H1 (cell line): ENCODE measurements at regions not wholly inside any gene's neighbourhood (a gene's known extent, or its start where the extent isn't known, plus 50 kb on each side); places are given as distances from the start of the nearest gene placed in this dataset.

ENCODE experiments used
- CTCF ChIA-PET: fragments of 300-600 bp; sonication (Branson Sonifier 250); formaldehyde crosslinking; loops from one replicate; lab custom pipeline; 2021; ENCODE audit not compliant: partially characterized antibody; lab: Charles Lee
- POLR2A ChIA-PET: fragments of 300-600 bp; sonication (Branson Sonifier 250); formaldehyde crosslinking; loops from one replicate; lab custom pipeline; 2021; ENCODE audit warnings: inconsistent platforms; ENCODE audit not compliant: partially characterized antibody; lab: Charles Lee
- DNase-seq, 2 experiments: peaks; one replicate each; pipeline versions ENCODE4 v3.0.0 to v3.0.0-alpha.2; 2010 to 2022; ENCODE audit warnings: low spot score in 2 of 2, low read depth in 1 of 2, mixed read lengths in 1 of 2
- FAIRE-seq: peaks from 2 replicates; lab custom pipeline; 2011; peaks lifted over from hg19 to GRCh38; lab: Jason Lieb, UNC
- H2AFZ ChIP-seq: 2 replicates; pipeline ENCODE4 v1.8.1; 2012; ENCODE audit warnings: low read length, inconsistent platforms
- H2AK5ac ChIP-seq: 2 replicates; pipeline ENCODE4 v1.6.1; 2013; ENCODE audit warnings: low read depth, low read length
- H2BK120ac ChIP-seq: replicated peaks from 2 replicates; pipeline ENCODE3; 2013; ENCODE audit warnings: low read depth, low read length, inconsistent platforms
- H2BK12ac ChIP-seq: 2 replicates; pipeline ENCODE4 v1.6.1; 2013; ENCODE audit warnings: low read depth, low read length
- H2BK15ac ChIP-seq: 2 replicates; pipeline ENCODE4 v1.6.1; 2013; ENCODE audit warnings: low read length
- H2BK20ac ChIP-seq: 2 replicates; pipeline ENCODE4 v1.6.1; 2013; ENCODE audit warnings: low read length
- H2BK5ac ChIP-seq: 2 replicates; pipeline ENCODE4 v1.6.1; 2013; ENCODE audit warnings: low read depth, low read length
- H3K14ac ChIP-seq: 2 replicates; pipeline ENCODE4 v1.6.1; 2013; ENCODE audit warnings: inconsistent platforms; ENCODE audit not compliant: insufficient read length
- H3K18ac ChIP-seq: 2 replicates; pipeline ENCODE4 v1.6.1; 2013; ENCODE audit warnings: low read length; ENCODE audit errors: extremely low read depth
- H3K23ac ChIP-seq: 2 replicates; pipeline ENCODE4 v1.6.1; 2013; ENCODE audit warnings: inconsistent platforms; ENCODE audit not compliant: insufficient read length
- H3K23me2 ChIP-seq: 2 replicates; pipeline ENCODE4 v1.6.1; 2013; ENCODE audit warnings: low read depth, low read length
- H3K27ac ChIP-seq: 2 replicates; pipeline ENCODE4 v1.6.1; 2011; ENCODE audit warnings: low read depth, low read length, inconsistent platforms
- H3K27me3 ChIP-seq, 4 experiments: replicated peaks in 1 of 4; 1 replicate in 1 of 4; 2 replicates in 3 of 4; pipeline versions ENCODE4 v1.6.1 to v1.8.1; 2011 to 2013; ENCODE audit warnings: low read length in 3 of 4, mild to moderate bottlenecking in 3 of 4, inconsistent platforms in 2 of 4, mixed read lengths in 2 of 4, moderate library complexity in 1 of 4; ENCODE audit not compliant: control insufficient read depth in 3 of 4, insufficient read depth in 3 of 4; ENCODE audit errors: extremely low read depth in 1 of 4
- H3K36me3 ChIP-seq, 4 experiments: 2 replicates each; pipeline versions ENCODE4 v1.6.1 to v1.8.1; 2011 to 2013; ENCODE audit warnings: mild to moderate bottlenecking in 4 of 4, low read length in 3 of 4, moderate library complexity in 2 of 4, control low read depth in 1 of 4, inconsistent platforms in 1 of 4; ENCODE audit not compliant: insufficient read depth in 4 of 4, control insufficient read depth in 2 of 4
- H3K4ac ChIP-seq: replicated peaks from 2 replicates; pipeline ENCODE3; 2013; ENCODE audit warnings: low read length, low read depth, mixed read lengths, inconsistent platforms; ENCODE audit not compliant: insufficient read length
- H3K4me1 ChIP-seq, 4 experiments: replicated peaks in 1 of 4; 1 replicate in 1 of 4; 2 replicates in 3 of 4; pipeline versions ENCODE4 v1.6.1 to v1.8.1; 2011 to 2013; ENCODE audit warnings: low read length in 3 of 4, inconsistent platforms in 2 of 4, mixed read lengths in 1 of 4; ENCODE audit not compliant: insufficient read depth in 4 of 4, control insufficient read depth in 3 of 4
- H3K4me2 ChIP-seq, 2 experiments: 2 replicates each; pipeline versions ENCODE4 v1.6.1 to v1.8.1; 2011 to 2013; ENCODE audit warnings: low read depth in 2 of 2, low read length in 2 of 2, control low read depth in 1 of 2, inconsistent platforms in 1 of 2, mild to moderate bottlenecking in 1 of 2; ENCODE audit not compliant: insufficient read depth in 1 of 2
- H3K4me3 ChIP-seq, 4 experiments: fragments of 200-600, 300-600 bp in 1 of 4; sonication (generic), shearing (Covaris generic), sonication (Bioruptor Twin) in 1 of 4; 2 replicates each; pipeline versions ENCODE4 v1.5.1 to v1.8.1; 2011 to 2016; ENCODE audit warnings: low read length in 4 of 4, low read depth in 3 of 4, control low read depth in 2 of 4, inconsistent platforms in 2 of 4, mild to moderate bottlenecking in 2 of 4, mixed read lengths in 1 of 4, moderate library complexity in 1 of 4; ENCODE audit not compliant: insufficient read depth in 2 of 4; ENCODE audit errors: extremely low read depth in 1 of 4
- H3K56ac ChIP-seq: replicated peaks from 2 replicates; pipeline ENCODE3; 2013; ENCODE audit warnings: low read depth, mild to moderate bottlenecking, mixed read lengths, low read length, inconsistent platforms; ENCODE audit not compliant: insufficient read length
- H3K79me1 ChIP-seq: 2 replicates; pipeline ENCODE4 v1.6.1; 2013; ENCODE audit warnings: low read depth, low read length, control low read depth
- H3K79me2 ChIP-seq, 2 experiments: 2 replicates each; pipeline versions ENCODE4 v1.6.1 to v1.8.1; 2012 to 2013; ENCODE audit warnings: low read length in 2 of 2, mild to moderate bottlenecking in 2 of 2, inconsistent platforms in 1 of 2; ENCODE audit not compliant: insufficient read depth in 2 of 2, control insufficient read depth in 1 of 2
- H3K9ac ChIP-seq, 4 experiments: replicated peaks in 1 of 4; 1 replicate in 1 of 4; 2 replicates in 3 of 4; pipeline versions ENCODE4 v1.6.1 to v1.8.1; 2011 to 2013; ENCODE audit warnings: low read depth in 3 of 4, low read length in 3 of 4, control low read depth in 2 of 4, mild to moderate bottlenecking in 2 of 4, moderate library complexity in 2 of 4, inconsistent platforms in 1 of 4; ENCODE audit errors: extremely low read depth in 1 of 4
- H3K9me3 ChIP-seq, 2 experiments: 2 replicates each; pipeline versions ENCODE4 v1.6.1 to v1.8.1; 2012 to 2013; ENCODE audit warnings: mild to moderate bottlenecking in 2 of 2, moderate library complexity in 2 of 2, control low read depth in 1 of 2, inconsistent platforms in 1 of 2, low read depth in 1 of 2, low read length in 1 of 2, mixed read lengths in 1 of 2; ENCODE audit not compliant: insufficient read depth in 2 of 2
- H4K20me1 ChIP-seq, 2 experiments: replicated peaks in 1 of 2; 2 replicates each; pipeline versions ENCODE3 to v1.8.1; 2011 to 2013; ENCODE audit warnings: inconsistent platforms in 2 of 2, low read length in 2 of 2, mild to moderate bottlenecking in 1 of 2; ENCODE audit not compliant: insufficient read depth in 2 of 2, control insufficient read depth in 1 of 2
- H4K5ac ChIP-seq: 2 replicates; pipeline ENCODE4 v1.6.1; 2013; ENCODE audit warnings: low read length, low read depth, mixed read lengths, inconsistent platforms; ENCODE audit not compliant: insufficient read length
- H4K8ac ChIP-seq: 2 replicates; pipeline ENCODE4 v1.8.0; 2013; ENCODE audit warnings: mild to moderate bottlenecking, moderate library complexity, low read length, inconsistent platforms; ENCODE audit not compliant: insufficient read depth; ENCODE audit errors: extremely low read depth
- H4K91ac ChIP-seq: replicated peaks from 2 replicates; pipeline ENCODE3; 2013; ENCODE audit warnings: low read length, mixed read lengths, inconsistent platforms; ENCODE audit not compliant: insufficient read length
- CBX5 ChIP-seq: fragments of 300-800, 300-1000 bp; sonication (generic); IDR thresholded peaks from 2 replicates; pipeline ENCODE4 v1.7.1; 2016; ENCODE audit warnings: antibody characterized with exemption, low read length, low read depth
- KDM4A ChIP-seq: IDR thresholded peaks from one replicate; pipeline ENCODE4 v1.7.1; 2012; ENCODE audit warnings: low read depth, mild to moderate bottlenecking, moderate library complexity, low read length, inconsistent platforms; ENCODE audit not compliant: severe bottlenecking
- RAD21 ChIP-seq, 2 experiments: IDR thresholded peaks in 1 of 2; conservative IDR thresholded peaks in 1 of 2; 2 replicates each; pipeline ENCODE4 v1.6.1; 2011; ENCODE audit warnings: low read depth in 2 of 2, low read length in 2 of 2, improper control_type of control experiment in 1 of 2, inconsistent platforms in 1 of 2, mild to moderate bottlenecking in 1 of 2, moderate library complexity in 1 of 2
- RXRA ChIP-seq: IDR thresholded peaks from 2 replicates; pipeline ENCODE4 v1.6.1; 2011; ENCODE audit warnings: low read depth, mild to moderate bottlenecking, low read length, moderate library complexity; ENCODE audit not compliant: insufficient read depth
- WGBS, 2 experiments: shearing (Covaris generic) in 1 of 2; methylation state at CpG; one replicate each; pipeline versions ENCODE4 v1.1.6 to v1.1.7; 2013 to 2015; ENCODE audit warnings: low lambda C conversion rate in 2 of 2, mixed read lengths in 2 of 2, inconsistent platforms in 1 of 2, low coverage in 1 of 2, missing lambda C conversion rate in 1 of 2; ENCODE audit not compliant: insufficient replicate concordance in 2 of 2, insufficient coverage in 1 of 2, insufficient read length in 1 of 2; ENCODE audit errors: extremely low coverage in 1 of 2, missing lambda C conversion rate in 1 of 2; 5-methylcytosine and 5-hydroxymethylcytosine counted together

GRCh38 chr13:91046715-91047327 lies 300.7 kb upstream of the MIR17HG start:
- CTCF ChIA-PET: interaction anchor here (0.7 kb wide), 1 partner anchor 349 kb away, joined by 3 read pairs; no protein-coding TSS in a partner anchor
- H2BK12ac ChIP-seq: no peak overlapping the region
- no peaks in the 10 kb centered on the region for H3K9me3 ChIP-seq
- H3K27me3 ChIP-seq: no peaks in the 10 kb centered on the region; a peak in 1 of 7 replicates
- no peaks in the 10 kb centered on the region for H3K79me2 ChIP-seq
- no peak for TF ChIP-seq KDM4A
- no peak for TF ChIP-seq CBX5
- TF ChIP-seq RXRA: no peak
- TF ChIP-seq RAD21 (IDR thresholded peaks at IDR 0.05 in 1 of 2, conservative IDR thresholded peaks at IDR 0.05 in 1 of 2; ENCODE audit: low read depth in 2 of 2, low read length in 2 of 2): 0 out of 4 replicates have a peak, but pooled peaks of 1 of the 2 experiments have one; percentile 14
- no peak overlapping the region for H2BK120ac ChIP-seq
- no peaks in the 10 kb centered on the region for H3K4me1 ChIP-seq
- H3K36me3 ChIP-seq: no peaks in the 10 kb centered on the region
- no peaks in the 10 kb centered on the region; the same call in 1 of the 2 replicates for H3K23me2 ChIP-seq
- H4K5ac ChIP-seq: peak overlapping the region; percentile 21
- H3K9ac ChIP-seq: no peak overlapping the region
- no peak overlapping the region for H2BK5ac ChIP-seq
- H3K79me1 ChIP-seq: no peaks in the 10 kb centered on the region
- H3K4me3 ChIP-seq: no peak overlapping the region
- no peak overlapping the region for H2BK15ac ChIP-seq
- no peak overlapping the region for H3K56ac ChIP-seq
- H3K4ac ChIP-seq: no peak overlapping the region
- POLR2A ChIA-PET: no interaction called here
- no peak overlapping the region for H3K27ac ChIP-seq
- peak overlapping the region; percentile 88 for H2AFZ ChIP-seq
- no peaks in the 10 kb centered on the region for H4K20me1 ChIP-seq
- no peak overlapping the region for H3K4me2 ChIP-seq
- no peak overlapping the region for H3K14ac ChIP-seq
- H3K23ac ChIP-seq: no peak overlapping the region
- H2BK20ac ChIP-seq: no peak overlapping the region
- no peak for DNase-seq
- no peak overlapping the region for H3K18ac ChIP-seq
- no peak overlapping the region for H2AK5ac ChIP-seq
- no peak for FAIRE-seq
- H4K91ac ChIP-seq: no peak overlapping the region
- H4K8ac ChIP-seq: no peak overlapping the region
- WGBS, 2 experiments: 50% methylated on average over 4 of the region's 4 CpGs; no CpG with 5 or more reads in 1 of the 2 experiments
